ENCODE measurements at regions not wholly inside any gene's neighbourhood (a gene's known extent, or its start where the extent isn't known, plus 50 kb on each side); places are given as distances from the start of the nearest gene placed in this dataset.

DNA sequence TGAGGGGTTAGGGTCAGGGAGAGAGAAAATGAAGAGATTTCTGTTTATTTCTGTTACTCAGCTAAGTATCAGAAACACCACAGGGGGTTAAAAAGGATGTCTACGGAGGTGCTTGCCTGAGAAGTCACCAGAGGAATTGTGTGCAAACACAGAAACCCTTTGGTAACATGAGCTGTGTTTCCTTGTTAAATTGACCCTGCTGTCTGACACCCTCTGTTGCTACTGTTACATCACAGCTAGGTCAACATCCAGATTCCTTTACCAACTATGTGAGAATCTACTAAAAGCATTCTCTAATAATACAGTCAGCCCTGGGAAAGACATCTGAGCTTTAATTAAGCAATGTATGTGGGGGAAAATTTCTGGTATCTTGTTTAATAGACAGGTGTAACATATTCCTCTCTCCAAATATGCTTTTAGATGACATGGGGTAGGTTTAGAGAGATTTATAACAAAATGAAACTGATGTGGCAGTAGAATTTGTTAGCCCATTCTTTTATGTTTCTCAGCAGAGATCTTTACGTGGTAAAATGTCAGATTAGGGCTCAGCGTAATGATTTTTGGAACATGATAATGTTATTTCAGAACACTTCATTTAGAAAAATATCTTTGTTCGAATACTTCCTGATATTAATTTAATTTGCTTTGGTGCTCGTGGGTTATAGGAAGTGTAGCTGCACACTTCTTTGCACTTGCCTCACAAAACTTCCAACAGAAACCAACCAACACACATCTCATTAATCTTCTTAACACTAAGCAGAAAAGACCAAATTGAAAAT lies 168.0 kb upstream of the AHR start:
- FAIRE-seq: no peak

More for the DNA sequence above, 168.0 kb upstream of the AHR start:
- H3K4me1 ChIP-seq (replicated peaks in 1 of 4; ENCODE audit: control insufficient read depth in 3 of 4, insufficient read depth in 4 of 4, low read length in 3 of 4): no peaks in the 10 kb centered on the region
- H4K91ac ChIP-seq (replicated peaks; ENCODE audit: insufficient read length, low read length): no peak overlapping the region
- no peak overlapping the region for H2AFZ ChIP-seq (ENCODE audit: low read length)
- H3K79me2 ChIP-seq (ENCODE audit: control insufficient read depth in 1 of 2, insufficient read depth in 2 of 2, low read length in 2 of 2): no peaks in the 10 kb centered on the region
- no peak overlapping the region for H2BK20ac ChIP-seq (ENCODE audit: low read length)
- no peak overlapping the region for H3K4me2 ChIP-seq (ENCODE audit: insufficient read depth in 1 of 2, low read depth in 2 of 2, low read length in 2 of 2)
- H3K36me3 ChIP-seq (ENCODE audit: control insufficient read depth in 2 of 4, insufficient read depth in 4 of 4, low read length in 3 of 4): no peaks in the 10 kb centered on the region
- no peak overlapping the region for H3K56ac ChIP-seq (replicated peaks; ENCODE audit: insufficient read length, low read depth, low read length)
- no peaks in the 10 kb centered on the region for H4K20me1 ChIP-seq (replicated peaks in 1 of 2; ENCODE audit: control insufficient read depth in 1 of 2, insufficient read depth in 2 of 2, low read length in 2 of 2)
- H3K9me3 ChIP-seq (ENCODE audit: insufficient read depth in 2 of 2, low read depth in 1 of 2, low read length in 1 of 2): no peaks in the 10 kb centered on the region
- H3K79me1 ChIP-seq (ENCODE audit: low read depth, low read length): no peaks in the 10 kb centered on the region
- no peak overlapping the region for H2AK5ac ChIP-seq (ENCODE audit: low read depth, low read length)
- TF ChIP-seq, protein P1, sequence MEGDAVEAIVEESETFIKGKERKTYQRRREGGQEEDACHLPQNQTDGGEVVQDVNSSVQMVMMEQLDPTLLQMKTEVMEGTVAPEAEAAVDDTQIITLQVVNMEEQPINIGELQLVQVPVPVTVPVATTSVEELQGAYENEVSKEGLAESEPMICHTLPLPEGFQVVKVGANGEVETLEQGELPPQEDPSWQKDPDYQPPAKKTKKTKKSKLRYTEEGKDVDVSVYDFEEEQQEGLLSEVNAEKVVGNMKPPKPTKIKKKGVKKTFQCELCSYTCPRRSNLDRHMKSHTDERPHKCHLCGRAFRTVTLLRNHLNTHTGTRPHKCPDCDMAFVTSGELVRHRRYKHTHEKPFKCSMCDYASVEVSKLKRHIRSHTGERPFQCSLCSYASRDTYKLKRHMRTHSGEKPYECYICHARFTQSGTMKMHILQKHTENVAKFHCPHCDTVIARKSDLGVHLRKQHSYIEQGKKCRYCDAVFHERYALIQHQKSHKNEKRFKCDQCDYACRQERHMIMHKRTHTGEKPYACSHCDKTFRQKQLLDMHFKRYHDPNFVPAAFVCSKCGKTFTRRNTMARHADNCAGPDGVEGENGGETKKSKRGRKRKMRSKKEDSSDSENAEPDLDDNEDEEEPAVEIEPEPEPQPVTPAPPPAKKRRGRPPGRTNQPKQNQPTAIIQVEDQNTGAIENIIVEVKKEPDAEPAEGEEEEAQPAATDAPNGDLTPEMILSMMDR (IDR thresholded peaks at IDR 0.05; ENCODE audit: control extremely low read depth in 1 of 3, insufficient read depth in 1 of 3, low read depth in 1 of 3, low read length in 3 of 3): no peak
- TF ChIP-seq ASH2L (IDR thresholded peaks at IDR 0.05; ENCODE audit: low read length) (no peak), FOSL1 (IDR thresholded peaks at IDR 0.05; ENCODE audit: insufficient read depth, low read depth, low read length) (no peak)
- no peak overlapping the region for H3K23ac ChIP-seq (ENCODE audit: insufficient read length)
- no peak overlapping the region for H2BK5ac ChIP-seq (ENCODE audit: low read depth, low read length)
- H4K8ac ChIP-seq (ENCODE audit: extremely low read depth, insufficient read depth, low read length): no peak overlapping the region
- no peak overlapping the region for H3K4me3 ChIP-seq (ENCODE audit: extremely low read depth in 1 of 4, insufficient read depth in 2 of 4, low read depth in 3 of 4, low read length in 4 of 4)
- DNase-seq (ENCODE audit: low read depth in 1 of 2, low spot score in 2 of 2): no peak
- 85% methylated on average over 5 of the region's 5 CpGs; no CpG with 5 or more reads in 1 of the 2 experiments for WGBS, 2 experiments (ENCODE audit: extremely low coverage in 1 of 2, insufficient coverage in 1 of 2, insufficient read length in 1 of 2, insufficient replicate concordance in 2 of 2, low coverage in 1 of 2, low lambda C conversion rate in 2 of 2, missing lambda C conversion rate in 1 of 2)
- no peak overlapping the region for H3K14ac ChIP-seq (ENCODE audit: insufficient read length)
- ChIA-PET POLR2A (ENCODE audit: partially characterized antibody) (no interaction called here), CTCF (ENCODE audit: partially characterized antibody) (interaction anchor here (0.6 to 1.1 kb wide), 3 partner anchors 34 to 244 kb away, joined by 3 read pairs; no protein-coding TSS in a partner anchor)
- H2BK120ac ChIP-seq (replicated peaks; ENCODE audit: low read depth, low read length): no peak overlapping the region
- H3K27ac ChIP-seq (ENCODE audit: low read depth, low read length): no peak overlapping the region
- no peak overlapping the region for H2BK15ac ChIP-seq (ENCODE audit: low read length)
- H3K4ac ChIP-seq (replicated peaks; ENCODE audit: insufficient read length, low read depth, low read length): no peak overlapping the region
- H2BK12ac ChIP-seq (ENCODE audit: low read depth, low read length): no peak overlapping the region
- no peak overlapping the region for H4K5ac ChIP-seq (ENCODE audit: insufficient read length, low read depth, low read length)
- no peaks in the 10 kb centered on the region for H3K27me3 ChIP-seq (replicated peaks in 1 of 4; ENCODE audit: control insufficient read depth in 3 of 4, extremely low read depth in 1 of 4, insufficient read depth in 3 of 4, low read length in 3 of 4)
- H3K23me2 ChIP-seq (ENCODE audit: low read depth, low read length): no peaks in the 10 kb centered on the region
- H3K18ac ChIP-seq (ENCODE audit: extremely low read depth, low read length): no peak overlapping the region
- no peak overlapping the region for H3K9ac ChIP-seq (replicated peaks in 1 of 4; ENCODE audit: extremely low read depth in 1 of 4, low read depth in 3 of 4, low read length in 3 of 4)
